HCT116 (cell line): ENCODE measurements at regions not wholly inside any gene's neighbourhood (a gene's known extent, or its start where the extent isn't known, plus 50 kb on each side); places are given as distances from the start of the nearest gene placed in this dataset.

Experiments used
- ATAC-seq: fragments of 200-7000 bp; cut with Tn5 transposase; 2 replicates; pipeline ENCODE4 v1.9.1; 2020; ENCODE audit warnings: mild to moderate bottlenecking, moderate library complexity
- BruUV-seq: library from RNA; stranded (reverse); fragments of 400-500 nt; replicated peaks from 2 replicates; lab custom pipeline; 2021; lab: Mats Ljungman, UMichigan
- CTCF ChIA-PET: fragments of 300-600 bp; sonication (Branson Sonifier 250); formaldehyde crosslinking; loops from one replicate; lab custom pipeline; 2021; ENCODE audit warnings: antibody characterized with exemption; lab: Charles Lee
- POLR2A ChIA-PET: fragments of 300-600, 350-600 bp; sonication (Branson Sonifier 250); formaldehyde crosslinking; loops from one replicate; lab custom pipeline; 2021; ENCODE audit warnings: antibody characterized with exemption; lab: Charles Lee
- RAD21 ChIA-PET, 2 experiments: fragments of 300-600 bp; sonication (Branson Sonifier 250); formaldehyde crosslinking; loops; one replicate each; lab custom pipeline; 2023; ENCODE audit warnings: low total read pairs in 2 of 2; ENCODE audit not compliant: uncharacterized antibody in 2 of 2, unreplicated experiment in 2 of 2, low non-redundant PET in 1 of 2; lab: Charles Lee
- DNase-seq: peaks from one replicate; pipeline ENCODE4 v3.0.0-alpha.2; 2010; ENCODE audit warnings: low read depth, low spot score
- H2AFZ ChIP-seq: fragments of 200-600 bp; shearing (Covaris generic), sonication (generic); 2 replicates; pipeline ENCODE4 v1.6.1; 2017; ENCODE audit warnings: low read depth, mixed run types, mixed read lengths, antibody characterized with exemption, low read length; ENCODE audit not compliant: poor library complexity, severe bottlenecking
- H3K27ac ChIP-seq: 2 replicates; pipeline ENCODE4 v1.5.1; 2012; ENCODE audit warnings: low read depth, low read length
- H3K27me3 ChIP-seq: fragments of 200-600 bp; sonication (generic); 2 replicates; pipeline ENCODE4 v1.6.1; 2016; ENCODE audit warnings: mixed run types, low read length, mixed read lengths; ENCODE audit not compliant: insufficient read depth
- H3K36me3 ChIP-seq, 2 experiments: fragments of 200-500 bp in 1 of 2; fragments of 200-600 bp in 1 of 2; sonication (Bioruptor generic) in 1 of 2; sonication (generic) in 1 of 2; 2 replicates each; pipeline versions ENCODE4 v1.5.1 to v1.6.1; 2014 to 2016; ENCODE audit warnings: low read length in 2 of 2, inconsistent platforms in 1 of 2, mixed read lengths in 1 of 2, mixed run types in 1 of 2; ENCODE audit not compliant: insufficient read depth in 2 of 2, control insufficient read depth in 1 of 2
- H3K4me1 ChIP-seq, 2 experiments: fragments of 200-600 bp in 1 of 2; sonication (generic) in 1 of 2; 2 replicates each; pipeline versions ENCODE4 v1.5.1 to v1.6.1; 2012 to 2017; ENCODE audit warnings: low read length in 2 of 2, inconsistent platforms in 1 of 2, mild to moderate bottlenecking in 1 of 2, mixed read lengths in 1 of 2, mixed run types in 1 of 2, moderate library complexity in 1 of 2; ENCODE audit not compliant: insufficient read depth in 2 of 2, control insufficient read depth in 1 of 2
- H3K4me2 ChIP-seq: fragments of 200-600 bp; sonication (generic); 2 replicates; pipeline ENCODE4 v1.6.1; 2017; ENCODE audit warnings: mixed run types, low read length, mixed read lengths
- H3K4me3 ChIP-seq, 2 experiments: fragments of 200-600 bp in 1 of 2; sonication (generic) in 1 of 2; replicated peaks in 1 of 2; 2 replicates each; pipeline ENCODE4 v1.5.1; 2011 to 2016; ENCODE audit warnings: low read length in 2 of 2, control low read depth in 1 of 2, low read depth in 1 of 2, mild to moderate bottlenecking in 1 of 2, mixed read lengths in 1 of 2, mixed run types in 1 of 2
- H3K79me2 ChIP-seq: fragments of 200-600 bp; sonication (generic); 2 replicates; pipeline ENCODE4 v1.6.1; 2017; ENCODE audit warnings: mild to moderate bottlenecking, mixed run types, low read length, moderate library complexity, mixed read lengths; ENCODE audit not compliant: insufficient read depth
- H3K9ac ChIP-seq: fragments of 200-600 bp; sonication (generic); 2 replicates; pipeline ENCODE4 v1.6.1; 2016; ENCODE audit warnings: low read length, mixed read lengths
- H3K9me2 ChIP-seq: fragments of 200-600 bp; sonication (generic), shearing (Covaris generic); 2 replicates; pipeline ENCODE4 v1.6.1; 2017; ENCODE audit warnings: mixed run types, mild to moderate bottlenecking, moderate library complexity; ENCODE audit not compliant: insufficient read depth
- H3K9me3 ChIP-seq, 2 experiments: fragments of 200-500 bp in 1 of 2; fragments of 200-600 bp in 1 of 2; sonication (Bioruptor generic) in 1 of 2; sonication (generic) in 1 of 2; 2 replicates each; pipeline ENCODE4 v1.6.1; 2014 to 2017; ENCODE audit warnings: low read length in 2 of 2, mixed read lengths in 2 of 2, inconsistent platforms in 1 of 2, low read depth in 1 of 2, mild to moderate bottlenecking in 1 of 2, mixed run types in 1 of 2, moderate library complexity in 1 of 2; ENCODE audit not compliant: control insufficient read depth in 1 of 2, insufficient read depth in 1 of 2
- H4K20me1 ChIP-seq: fragments of 200-600 bp; sonication (generic), shearing (Covaris generic); 2 replicates; pipeline ENCODE4 v1.6.1; 2017; ENCODE audit warnings: mixed run types, mild to moderate bottlenecking, moderate library complexity; ENCODE audit not compliant: insufficient read depth
- ATF3 ChIP-seq: IDR thresholded peaks from 2 replicates; pipeline ENCODE4 v1.6.1; 2012
- CEBPB ChIP-seq: IDR thresholded peaks from 2 replicates; pipeline ENCODE4 v1.6.1; 2012; ENCODE audit warnings: low read depth
- EGR1 ChIP-seq: IDR thresholded peaks from 2 replicates; pipeline ENCODE4 v1.6.1; 2012; ENCODE audit warnings: low read depth
- EZH2 ChIP-seq: fragments of 200-600 bp; sonication (generic); IDR thresholded peaks from 2 replicates; pipeline ENCODE4 v1.6.1; 2017; ENCODE audit warnings: antibody characterized with exemption, mixed run types
- EZH2phosphoT487 ChIP-seq: fragments of 200-600 bp; IDR thresholded peaks from 2 replicates; pipeline ENCODE4 v1.6.1; 2018; ENCODE audit warnings: antibody characterized with exemption, borderline replicate concordance
- POLR2A ChIP-seq: IDR thresholded peaks from 2 replicates; pipeline ENCODE4 v1.7.0; 2011; ENCODE audit warnings: borderline replicate concordance; ENCODE audit not compliant: insufficient read depth, insufficient read length; ENCODE audit errors: extremely low read depth
- POLR2AphosphoS5 ChIP-seq: IDR thresholded peaks from 2 replicates; pipeline ENCODE4 v1.6.1; 2011; ENCODE audit warnings: mild to moderate bottlenecking, low read depth, low read length, moderate library complexity
- SP1 ChIP-seq: IDR thresholded peaks from 2 replicates; pipeline ENCODE4 v1.6.1; 2012; ENCODE audit warnings: low read depth
- YY1 ChIP-seq: IDR thresholded peaks from 2 replicates; pipeline ENCODE4 v1.6.1; 2011; ENCODE audit warnings: low read length, low read depth, moderate library complexity, mild to moderate bottlenecking; ENCODE audit not compliant: insufficient replicate concordance; ENCODE audit errors: extremely low read depth
- ZFX ChIP-seq: fragments of 450-650 bp; IDR thresholded peaks from 2 replicates; pipeline ENCODE4 v1.6.1; 2017
- intact Hi-C: fragments of 100-400 bp; cut with micrococcal nuclease; formaldehyde crosslinking; loops from 2 replicates; pipeline ENCODE4 v1.10.0; 2022
- TF ChIP-seq, protein P1 (sequence below): IDR thresholded peaks from 2 replicates; pipeline ENCODE4 v1.6.1; 2011; ENCODE audit warnings: mild to moderate bottlenecking, low read length, moderate library complexity; ENCODE audit not compliant: insufficient replicate concordance; ENCODE audit errors: extremely low read depth
- TF ChIP-seq, protein P2 (sequence below): IDR thresholded peaks from 2 replicates; pipeline ENCODE4 v1.6.1; 2012; ENCODE audit warnings: low read depth

- POLR2A ChIA-PET, result no interaction called here
- Histone ChIP-seq H3K9ac (no peak overlapping the region), H3K9me2 (no peaks in the 10 kb centered on the region), H3K27me3 (no peaks in the 10 kb centered on the region), H3K4me3 (no peak overlapping the region), H3K9me3 (no peaks in the 10 kb centered on the region), H3K36me3 (no peaks in the 10 kb centered on the region)
- ATAC-seq (no peak), DNase-seq (no peak)
- CTCF ChIA-PET, result no interaction called here
- no TSS peak for BruUV-seq
- no peak for TF ChIP-seq POLR2A
- TF ChIP-seq EGR1, result no peak
- TF ChIP-seq, protein P1, sequence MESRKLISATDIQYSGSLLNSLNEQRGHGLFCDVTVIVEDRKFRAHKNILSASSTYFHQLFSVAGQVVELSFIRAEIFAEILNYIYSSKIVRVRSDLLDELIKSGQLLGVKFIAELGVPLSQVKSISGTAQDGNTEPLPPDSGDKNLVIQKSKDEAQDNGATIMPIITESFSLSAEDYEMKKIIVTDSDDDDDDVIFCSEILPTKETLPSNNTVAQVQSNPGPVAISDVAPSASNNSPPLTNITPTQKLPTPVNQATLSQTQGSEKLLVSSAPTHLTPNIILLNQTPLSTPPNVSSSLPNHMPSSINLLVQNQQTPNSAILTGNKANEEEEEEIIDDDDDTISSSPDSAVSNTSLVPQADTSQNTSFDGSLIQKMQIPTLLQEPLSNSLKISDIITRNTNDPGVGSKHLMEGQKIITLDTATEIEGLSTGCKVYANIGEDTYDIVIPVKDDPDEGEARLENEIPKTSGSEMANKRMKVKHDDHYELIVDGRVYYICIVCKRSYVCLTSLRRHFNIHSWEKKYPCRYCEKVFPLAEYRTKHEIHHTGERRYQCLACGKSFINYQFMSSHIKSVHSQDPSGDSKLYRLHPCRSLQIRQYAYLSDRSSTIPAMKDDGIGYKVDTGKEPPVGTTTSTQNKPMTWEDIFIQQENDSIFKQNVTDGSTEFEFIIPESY, result no peak
- TF ChIP-seq, protein P2, sequence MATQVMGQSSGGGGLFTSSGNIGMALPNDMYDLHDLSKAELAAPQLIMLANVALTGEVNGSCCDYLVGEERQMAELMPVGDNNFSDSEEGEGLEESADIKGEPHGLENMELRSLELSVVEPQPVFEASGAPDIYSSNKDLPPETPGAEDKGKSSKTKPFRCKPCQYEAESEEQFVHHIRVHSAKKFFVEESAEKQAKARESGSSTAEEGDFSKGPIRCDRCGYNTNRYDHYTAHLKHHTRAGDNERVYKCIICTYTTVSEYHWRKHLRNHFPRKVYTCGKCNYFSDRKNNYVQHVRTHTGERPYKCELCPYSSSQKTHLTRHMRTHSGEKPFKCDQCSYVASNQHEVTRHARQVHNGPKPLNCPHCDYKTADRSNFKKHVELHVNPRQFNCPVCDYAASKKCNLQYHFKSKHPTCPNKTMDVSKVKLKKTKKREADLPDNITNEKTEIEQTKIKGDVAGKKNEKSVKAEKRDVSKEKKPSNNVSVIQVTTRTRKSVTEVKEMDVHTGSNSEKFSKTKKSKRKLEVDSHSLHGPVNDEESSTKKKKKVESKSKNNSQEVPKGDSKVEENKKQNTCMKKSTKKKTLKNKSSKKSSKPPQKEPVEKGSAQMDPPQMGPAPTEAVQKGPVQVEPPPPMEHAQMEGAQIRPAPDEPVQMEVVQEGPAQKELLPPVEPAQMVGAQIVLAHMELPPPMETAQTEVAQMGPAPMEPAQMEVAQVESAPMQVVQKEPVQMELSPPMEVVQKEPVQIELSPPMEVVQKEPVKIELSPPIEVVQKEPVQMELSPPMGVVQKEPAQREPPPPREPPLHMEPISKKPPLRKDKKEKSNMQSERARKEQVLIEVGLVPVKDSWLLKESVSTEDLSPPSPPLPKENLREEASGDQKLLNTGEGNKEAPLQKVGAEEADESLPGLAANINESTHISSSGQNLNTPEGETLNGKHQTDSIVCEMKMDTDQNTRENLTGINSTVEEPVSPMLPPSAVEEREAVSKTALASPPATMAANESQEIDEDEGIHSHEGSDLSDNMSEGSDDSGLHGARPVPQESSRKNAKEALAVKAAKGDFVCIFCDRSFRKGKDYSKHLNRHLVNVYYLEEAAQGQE, result no peak
- TF ChIP-seq YY1, result no peak
- no peak for TF ChIP-seq ZFX
- no peak for TF ChIP-seq SP1
- no peak for TF ChIP-seq CEBPB
- no peak for TF ChIP-seq EZH2
- TF ChIP-seq POLR2AphosphoS5, result no peak
- no peak for TF ChIP-seq EZH2phosphoT487
- no peak for TF ChIP-seq ATF3
- TF ChIP-seq, all 23 proteins: peak for 0
- intact Hi-C loops, result no loop called here
- Histone ChIP-seq H2AFZ (no peak overlapping the region), H4K20me1 (no peaks in the 10 kb centered on the region), H3K27ac (no peak overlapping the region), H3K79me2 (no peaks in the 10 kb centered on the region), H3K4me2 (no peak overlapping the region), H3K4me1 (peaks cover 0 to 3% of the 10 kb centered on the region in 2 experiments; a peak in 1 of 4 replicates)
- RAD21 ChIA-PET, result no interaction called here
Measured at GRCh38 chr13:48148454-48148853, 53.5 kb upstream of the MED4 start.
